ENCODE measurements at regions not wholly inside any gene's neighbourhood (a gene's known extent, or its start where the extent isn't known, plus 50 kb on each side); places are given as distances from the start of the nearest gene placed in this dataset.

- H3K27me3 ChIP-seq (replicated peaks; ENCODE audit: insufficient read depth) = no peaks in the 10 kb centered on the region
- no peak overlapping the region for H3K4me3 ChIP-seq
- no peak for DNase-seq
- TF ChIP-seq EZH2phosphoT487 (IDR thresholded peaks at IDR 0.05; ENCODE audit: insufficient read depth, low read depth) (no peak), EZH2 (IDR thresholded peaks at IDR 0.05; ENCODE audit: insufficient read depth, poor library complexity, severe bottlenecking) (no peak)
- in situ Hi-C loops (cut with MboI) = no loop called here
- H3K79me2 ChIP-seq (ENCODE audit: insufficient read depth) = no peaks in the 10 kb centered on the region
- H3K27ac ChIP-seq = no peak overlapping the region
- H3K9ac ChIP-seq = no peak overlapping the region
- H3K4me1 ChIP-seq (ENCODE audit: insufficient read depth) = peaks cover 6% of the 10 kb centered on the region
- no peaks in the 10 kb centered on the region for H3F3A ChIP-seq (ENCODE audit: insufficient read depth)
- H3K9me3 ChIP-seq (ENCODE audit: low read depth) = no peaks in the 10 kb centered on the region
- no peaks in the 10 kb centered on the region for H4K20me1 ChIP-seq (ENCODE audit: insufficient read depth)
- peaks cover 3% of the 10 kb centered on the region; the same call in 1 of the 2 replicates for H3K9me2 ChIP-seq (ENCODE audit: insufficient read depth)
- 48% methylated on average over 2 of the region's 2 CpGs for WGBS, 2 experiments (ENCODE audit: low coverage in 1 of 2, low lambda C conversion rate in 2 of 2, missing lambda C conversion rate in 2 of 2)
- no peaks in the 10 kb centered on the region for H3K36me3 ChIP-seq (ENCODE audit: low read depth)
- H2AFZ ChIP-seq = no peak overlapping the region
- H3K4me2 ChIP-seq (ENCODE audit: unreplicated experiment) = no peak overlapping the region
Observed at GRCh38 chr18:25732862-25733261, 357.6 kb downstream of the SS18 start.

GRCh38 chr18:25729072-25729471, 361.3 kb downstream of the SS18 start:
- no peaks in the 10 kb centered on the region for H3K4me1 ChIP-seq (ENCODE audit: insufficient read depth)
- 85 to 88% methylated on average over 1 of the region's 1 CpG for WGBS, 2 experiments (ENCODE audit: low coverage in 1 of 2, low lambda C conversion rate in 2 of 2, missing lambda C conversion rate in 2 of 2)
- in situ Hi-C loops (cut with MboI) = no loop called here
- H2AFZ ChIP-seq = no peak overlapping the region
- no peaks in the 10 kb centered on the region for H4K20me1 ChIP-seq (ENCODE audit: insufficient read depth)
- peaks cover 3% of the 10 kb centered on the region; the same call in 1 of the 2 replicates for H3K9me2 ChIP-seq (ENCODE audit: insufficient read depth)
- DNase-seq = no peak
- no peak for TF ChIP-seq EZH2 (IDR thresholded peaks at IDR 0.05; ENCODE audit: insufficient read depth, poor library complexity, severe bottlenecking)
- no peak for TF ChIP-seq EZH2phosphoT487 (IDR thresholded peaks at IDR 0.05; ENCODE audit: insufficient read depth, low read depth)
- H3K4me2 ChIP-seq (ENCODE audit: unreplicated experiment) = no peak overlapping the region
- H3K27me3 ChIP-seq (replicated peaks; ENCODE audit: insufficient read depth) = no peaks in the 10 kb centered on the region
- no peaks in the 10 kb centered on the region for H3K9me3 ChIP-seq (ENCODE audit: low read depth)
- H3K9ac ChIP-seq = no peak overlapping the region
- no peaks in the 10 kb centered on the region for H3K79me2 ChIP-seq (ENCODE audit: insufficient read depth)
- H3K4me3 ChIP-seq = no peak overlapping the region
- 0 out of 2 replicates have a peak, but pooled peaks cover 4% of the 10 kb centered on the region for H3F3A ChIP-seq (ENCODE audit: insufficient read depth)
- H3K27ac ChIP-seq = no peak overlapping the region
- H3K36me3 ChIP-seq (ENCODE audit: low read depth) = no peaks in the 10 kb centered on the region

DNA sequence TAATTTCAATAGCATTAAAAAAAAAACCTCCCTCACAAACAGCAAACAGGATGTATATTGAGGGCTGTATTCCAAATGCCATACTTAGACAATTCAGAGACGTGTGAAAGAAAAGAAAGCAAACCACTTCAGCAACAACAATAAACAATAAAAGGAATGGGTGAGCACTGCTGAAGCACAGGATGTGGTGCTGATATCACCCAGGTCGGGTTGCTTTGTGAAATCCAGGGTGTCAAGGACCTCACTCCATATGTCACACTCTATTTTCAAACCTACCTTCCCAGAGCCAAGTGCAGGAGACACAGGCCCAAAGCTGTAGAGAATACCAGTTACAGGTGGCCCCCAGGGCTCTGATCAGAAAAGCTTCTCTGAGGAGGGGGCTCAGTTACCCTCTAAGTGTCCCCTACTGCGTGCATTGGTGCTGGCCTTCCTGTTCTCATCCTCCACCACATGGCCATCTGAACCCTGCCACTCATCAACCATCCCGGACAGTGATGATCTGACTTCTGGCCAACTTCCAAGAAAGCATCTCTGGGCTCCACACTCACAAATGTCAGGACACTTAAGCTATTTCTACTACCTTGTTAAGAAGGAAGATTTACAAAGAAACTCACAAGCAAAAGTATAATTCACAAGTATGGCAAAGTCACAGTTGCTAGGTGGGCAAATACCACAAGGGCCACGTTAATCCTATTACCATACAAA, 363.0 kb downstream of the SS18 start:
- no peaks in the 10 kb centered on the region for H3K79me2 ChIP-seq (ENCODE audit: insufficient read depth)
- DNase-seq = no peak
- H3K9me2 ChIP-seq (ENCODE audit: insufficient read depth) = peaks cover 3% of the 10 kb centered on the region; the same call in 1 of the 2 replicates
- H3K9me3 ChIP-seq (ENCODE audit: low read depth) = no peaks in the 10 kb centered on the region
- no peak overlapping the region for H3K4me2 ChIP-seq (ENCODE audit: unreplicated experiment)
- H4K20me1 ChIP-seq (ENCODE audit: insufficient read depth) = no peaks in the 10 kb centered on the region
- H3K4me3 ChIP-seq = no peak overlapping the region
- 0 out of 2 replicates have a peak, but pooled peaks cover 4% of the 10 kb centered on the region for H3F3A ChIP-seq (ENCODE audit: insufficient read depth)
- H3K9ac ChIP-seq = no peak overlapping the region
- no peaks in the 10 kb centered on the region for H3K27me3 ChIP-seq (replicated peaks; ENCODE audit: insufficient read depth)
- 56 to 66% methylated on average over 5 of the region's 5 CpGs for whole genome bisulfite sequencing, 2 experiments (ENCODE audit: low coverage in 1 of 2, low lambda C conversion rate in 2 of 2, missing lambda C conversion rate in 2 of 2)
- no peak overlapping the region for H2AFZ ChIP-seq
- H3K36me3 ChIP-seq (ENCODE audit: low read depth) = no peaks in the 10 kb centered on the region
- H3K27ac ChIP-seq = no peak overlapping the region
- in situ Hi-C loops (cut with MboI) = no loop called here
- TF ChIP-seq EZH2 (IDR thresholded peaks at IDR 0.05; ENCODE audit: insufficient read depth, poor library complexity, severe bottlenecking) (no peak), EZH2phosphoT487 (IDR thresholded peaks at IDR 0.05; ENCODE audit: insufficient read depth, low read depth) (no peak)
- H3K4me1 ChIP-seq (ENCODE audit: insufficient read depth) = no peaks in the 10 kb centered on the region

DNA sequence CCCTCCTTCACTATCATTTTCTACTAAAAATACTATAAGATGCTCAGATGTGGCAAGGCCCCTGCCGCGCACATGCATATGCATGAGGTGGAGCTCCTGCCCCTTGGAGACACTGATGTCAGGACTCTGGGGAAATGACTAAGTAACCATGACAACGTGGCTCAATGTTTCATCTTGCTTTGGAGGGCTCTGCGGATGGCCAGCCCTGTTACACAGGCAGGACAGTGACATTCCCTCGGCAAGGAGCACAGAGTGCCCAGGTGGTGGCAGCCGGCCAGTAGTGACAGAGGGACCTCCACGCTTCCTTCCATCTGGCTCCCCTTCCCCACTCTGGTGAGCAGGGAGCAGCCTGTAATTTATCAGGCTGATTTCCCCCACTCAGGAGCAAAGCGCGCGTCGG, 364.1 kb downstream of the SS18 start:
- H3K27ac ChIP-seq = no peak overlapping the region
- no peak overlapping the region for H3K9ac ChIP-seq
- no peak overlapping the region for H3K4me2 ChIP-seq (ENCODE audit: unreplicated experiment)
- TF ChIP-seq EZH2 (IDR thresholded peaks at IDR 0.05; ENCODE audit: insufficient read depth, poor library complexity, severe bottlenecking) (no peak), EZH2phosphoT487 (IDR thresholded peaks at IDR 0.05; ENCODE audit: insufficient read depth, low read depth) (no peak)
- 0 out of 2 replicates have a peak, but pooled peaks cover 4% of the 10 kb centered on the region for H3F3A ChIP-seq (ENCODE audit: insufficient read depth)
- no peak overlapping the region for H2AFZ ChIP-seq
- H3K79me2 ChIP-seq (ENCODE audit: insufficient read depth) = no peaks in the 10 kb centered on the region
- peaks cover 3% of the 10 kb centered on the region; the same call in 1 of the 2 replicates for H3K9me2 ChIP-seq (ENCODE audit: insufficient read depth)
- 56 to 65% methylated on average over 11 of the region's 11 CpGs for WGBS, 2 experiments (ENCODE audit: low coverage in 1 of 2, low lambda C conversion rate in 2 of 2, missing lambda C conversion rate in 2 of 2)
- H3K27me3 ChIP-seq (replicated peaks; ENCODE audit: insufficient read depth) = no peaks in the 10 kb centered on the region
- in situ Hi-C loops (cut with MboI) = no loop called here
- no peak overlapping the region for H3K4me3 ChIP-seq
- H3K9me3 ChIP-seq (ENCODE audit: low read depth) = no peaks in the 10 kb centered on the region
- H3K36me3 ChIP-seq (ENCODE audit: low read depth) = no peaks in the 10 kb centered on the region
- peak; percentile 70 for DNase-seq
- no peaks in the 10 kb centered on the region for H3K4me1 ChIP-seq (ENCODE audit: insufficient read depth)
- no peaks in the 10 kb centered on the region for H4K20me1 ChIP-seq (ENCODE audit: insufficient read depth)

All from GM23248 (cell line).